Activated CD4-positive, alpha-beta T cell treated with anti-CD3 and anti-CD28 coated beads, Interleukin-2, amount 50 U/mL, for 48 hours (primary cell): ENCODE measurements at regions not wholly inside any gene's neighbourhood (a gene's known extent, or its start where the extent isn't known, plus 50 kb on each side); places are given as distances from the start of the nearest gene placed in this dataset.
"Not testable (repeated sequence)": the region's sequence is repeated elsewhere in the genome, so short reads cannot be mapped to it uniquely, and the experiment has no call there.

ENCODE experiments used
- DNase-seq, 2 experiments: peaks; one replicate each; pipeline ENCODE4 v3.0.0-alpha.2; 2020

DNA sequence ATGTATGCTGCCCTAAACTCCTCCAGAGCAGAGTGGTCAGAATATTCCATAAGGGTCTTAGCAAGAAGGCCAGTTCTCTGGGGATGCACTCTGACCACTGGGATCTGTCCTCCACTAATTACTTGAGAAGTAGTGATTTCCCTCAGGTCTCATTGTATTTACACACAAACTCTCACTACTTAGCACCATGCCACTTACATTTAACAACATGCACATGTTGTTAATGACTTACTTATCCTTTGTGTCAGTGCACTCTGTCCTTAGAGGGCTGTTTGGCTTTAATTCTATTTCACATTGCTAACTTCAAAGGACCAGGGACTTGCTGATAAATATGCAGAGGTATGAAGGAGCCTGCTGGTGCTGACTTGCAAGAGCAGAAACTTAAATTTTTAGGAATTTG is 1415.5 kb upstream of the ACVR2A start:
- no peak for DNase-seq

GRCh38 chr2:146417942-146418341 is 1426.9 kb upstream of the ACVR2A start:
- no peak for DNase-seq

DNA sequence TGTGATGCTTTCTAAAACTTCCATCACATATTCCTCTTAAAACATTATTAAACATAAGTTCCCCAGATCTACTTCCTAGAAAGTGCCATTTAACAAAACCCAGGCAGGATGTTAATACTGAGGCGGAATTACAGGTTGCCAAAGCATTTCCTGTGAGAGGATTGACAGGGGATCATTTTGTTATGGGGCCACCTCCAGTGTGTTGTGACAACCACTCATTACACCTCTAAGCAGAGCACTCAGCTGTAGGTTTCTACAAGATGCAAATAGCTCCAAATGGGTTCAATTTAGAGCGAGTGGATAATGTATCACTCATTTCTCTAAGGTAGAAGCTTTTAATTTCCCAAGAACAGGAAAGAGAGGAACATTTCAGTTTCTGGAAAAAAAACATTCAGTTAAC is 1429.5 kb upstream of the ACVR2A start:
- DNase-seq: no peak

DNA sequence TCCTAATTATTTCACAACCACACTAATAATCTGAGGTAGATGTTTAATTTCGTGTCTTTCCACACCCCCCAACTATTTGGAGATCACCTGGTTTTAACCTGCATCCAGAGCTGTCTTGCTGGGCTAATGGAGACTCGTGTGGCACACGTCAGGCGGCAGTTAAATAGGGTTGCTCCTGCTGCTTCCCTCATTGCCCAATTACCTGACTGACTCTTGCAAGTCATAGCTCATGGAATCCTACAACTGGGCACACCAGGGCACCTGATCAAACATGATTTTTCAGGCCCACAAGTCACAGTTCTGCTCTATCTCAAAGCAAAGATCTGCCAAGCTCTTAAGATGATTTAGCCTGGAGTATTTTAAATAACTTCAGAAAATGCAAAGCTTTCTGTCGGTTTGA is 1430.4 kb upstream of the ACVR2A start:
- no peak for DNase-seq

- DNase-seq: no peak
These were observed 1431.7 kb upstream of the ACVR2A start for GRCh38 chr2:146413086-146413610.

GRCh38 chr2:146412625-146413024 is 1432.2 kb upstream of the ACVR2A start:
- no peak for DNase-seq

DNA sequence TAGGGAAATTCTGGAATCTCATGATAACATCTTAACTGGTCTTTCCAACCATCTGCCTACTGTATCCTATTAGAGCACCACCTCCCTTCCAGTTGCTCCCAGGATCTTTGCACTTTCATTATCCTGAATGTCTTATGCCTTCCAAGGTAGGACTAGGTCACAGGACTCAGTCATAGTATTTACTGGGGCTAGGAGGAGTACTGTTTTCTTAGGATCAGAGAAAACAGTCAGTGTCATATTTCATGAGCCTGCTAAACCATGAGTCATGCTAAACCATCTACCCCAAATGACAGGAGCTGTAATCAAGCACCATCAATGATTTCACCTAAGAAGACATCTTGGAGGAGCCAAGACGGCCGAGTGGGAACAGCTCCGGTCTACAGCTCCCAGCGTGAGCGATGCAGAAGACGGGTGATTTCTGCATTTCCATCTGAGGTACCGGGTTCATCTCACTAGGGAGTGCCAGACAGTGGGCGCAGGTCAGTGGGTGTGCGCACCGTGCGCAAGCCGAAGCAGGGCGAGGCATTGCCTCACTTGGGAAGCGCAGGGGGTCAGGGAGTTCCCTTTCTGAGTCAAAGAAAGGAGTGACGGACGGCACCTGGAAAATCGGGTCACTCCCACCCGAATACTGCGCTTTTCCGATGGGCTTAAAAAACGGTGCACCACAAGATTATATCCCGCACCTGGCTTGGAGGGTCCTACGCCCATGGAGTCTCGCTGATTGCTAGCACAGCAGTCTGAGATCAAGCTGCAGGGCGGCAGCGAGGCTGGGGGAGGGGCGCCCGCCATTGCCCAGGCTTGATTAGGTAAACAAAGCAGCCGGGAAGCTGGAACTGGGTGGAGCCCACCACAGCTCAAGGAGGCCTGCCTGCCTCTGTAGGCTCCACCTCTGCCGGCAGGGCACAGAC is 1439.2 kb upstream of the ACVR2A start:
- DNase-seq: not testable (repeated sequence)

DNA sequence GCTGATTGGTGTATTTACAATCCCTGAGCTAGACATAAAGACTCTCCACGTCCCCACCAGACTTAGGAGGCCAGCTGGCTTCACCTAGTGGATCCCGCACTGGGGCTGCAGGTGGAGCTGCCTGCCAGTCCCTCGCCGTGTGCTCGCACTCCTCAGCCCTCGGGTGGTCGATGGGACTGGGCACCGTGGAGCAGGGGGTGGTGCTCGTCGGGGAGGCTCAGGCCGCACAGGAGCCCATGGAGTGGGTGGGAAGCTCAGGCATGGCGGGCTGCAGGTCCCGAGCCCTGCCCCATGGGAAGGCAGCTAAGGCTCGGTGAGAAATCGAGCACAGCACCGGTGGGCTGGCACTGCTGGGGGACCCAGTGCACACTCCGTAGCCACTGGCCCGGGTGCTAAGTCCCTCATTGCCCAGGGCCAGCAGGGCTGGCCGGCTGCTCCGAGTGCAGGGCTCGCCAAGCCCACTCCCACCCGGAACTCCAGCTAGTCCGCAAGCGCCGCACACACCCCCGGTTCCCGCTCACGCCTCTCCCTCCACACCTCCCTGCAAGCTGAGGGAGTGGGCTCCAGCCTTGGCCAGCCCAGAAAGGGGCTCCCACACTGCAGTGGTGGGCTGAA is 1441.2 kb upstream of the ACVR2A start:
- DNase-seq: not testable (repeated sequence)

- DNase-seq: no peak
These were observed 1452.2 kb upstream of the ACVR2A start for GRCh38 chr2:146392631-146393030.

GRCh38 chr2:146392186-146392585 is 1452.6 kb upstream of the ACVR2A start:
- no peak for DNase-seq

DNA sequence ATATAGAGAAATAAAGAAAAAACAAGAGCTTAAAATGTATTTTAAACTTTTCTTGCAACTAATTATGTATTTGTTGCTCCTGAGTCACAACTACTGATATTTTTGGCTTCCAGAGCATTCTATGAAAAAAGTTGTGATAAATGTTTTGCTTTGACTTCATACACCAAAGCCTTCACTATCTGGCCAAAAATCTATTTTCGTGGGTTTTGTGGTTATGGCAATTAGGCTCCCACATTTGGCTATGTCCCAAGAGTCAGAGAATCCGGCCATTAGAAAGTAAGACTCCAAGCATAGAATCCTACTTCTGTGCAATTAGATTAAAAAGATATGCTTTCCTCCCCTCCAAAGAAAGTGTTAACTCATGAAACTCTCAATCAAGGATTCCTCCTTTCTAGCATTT is 1456.1 kb upstream of the ACVR2A start:
- no peak for DNase-seq

DNA sequence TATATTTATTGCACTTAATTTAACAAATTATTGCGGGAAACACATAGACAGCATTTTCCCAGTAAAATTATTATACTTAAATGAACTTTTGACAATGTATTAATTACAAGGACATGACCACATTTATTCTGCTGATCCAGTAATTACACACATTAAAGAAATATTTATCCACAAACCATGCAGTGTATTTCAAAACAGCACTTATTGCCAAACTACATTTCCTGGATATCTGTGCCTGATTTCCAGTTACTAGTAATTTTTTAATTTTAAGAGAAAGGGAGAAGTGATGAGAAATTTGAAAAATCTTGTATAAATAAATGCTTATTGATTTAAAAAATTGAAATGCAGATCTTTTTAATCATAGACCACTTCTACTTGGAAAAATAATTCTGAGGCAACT is 1458.7 kb upstream of the ACVR2A start:
- no peak for DNase-seq

DNA sequence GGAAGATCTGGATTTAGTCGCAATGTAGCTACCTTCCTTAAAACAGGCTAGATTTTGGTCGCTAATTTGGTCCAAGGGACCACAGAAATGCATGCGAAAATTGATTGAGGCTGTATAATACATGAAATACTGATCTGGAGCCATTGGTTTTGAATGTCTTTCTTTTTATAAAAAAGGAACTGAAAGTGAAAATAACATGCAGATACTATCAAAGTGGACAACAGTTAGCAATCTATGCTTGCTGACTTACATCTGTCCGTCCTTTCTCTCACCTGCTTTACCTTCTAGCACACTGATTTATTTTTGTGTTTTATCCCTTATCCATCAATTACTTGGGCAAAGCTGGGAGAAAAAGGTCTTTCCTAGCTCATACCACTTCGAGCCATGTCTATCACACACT is 1459.8 kb upstream of the ACVR2A start:
- no peak for DNase-seq

DNA sequence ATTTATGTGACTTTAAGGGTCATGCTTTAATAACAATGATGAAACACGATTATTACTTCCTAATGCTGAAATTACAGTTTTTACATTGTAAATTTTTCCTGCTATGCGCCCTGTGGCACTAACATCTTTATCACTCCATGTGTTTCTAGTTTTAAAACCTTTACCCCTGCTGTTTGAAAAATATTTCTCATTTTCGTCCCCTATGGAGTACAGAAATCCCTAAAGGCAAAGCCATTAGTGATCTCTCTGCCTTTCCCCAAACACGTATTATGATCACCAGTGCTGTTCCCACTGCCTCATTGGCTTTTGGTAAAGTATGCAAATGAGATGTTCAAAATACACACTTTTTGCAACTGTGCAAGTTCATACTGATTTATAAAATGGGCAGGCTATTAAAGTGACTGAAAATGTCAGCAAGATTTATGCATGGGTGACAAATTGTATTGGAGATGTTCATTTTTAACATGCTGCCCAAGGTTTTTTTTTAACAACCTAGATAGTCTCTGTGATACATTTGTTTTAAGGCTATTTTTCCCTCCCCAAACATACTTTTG is 1468.2 kb upstream of the ACVR2A start:
- DNase-seq: no peak

GRCh38 chr2:146374505-146374904 is 1470.3 kb upstream of the ACVR2A start:
- no peak for DNase-seq

- not testable (repeated sequence) for DNase-seq
These were observed 1473.5 kb upstream of the ACVR2A start for GRCh38 chr2:146371364-146371763.

- DNase-seq: no peak
These were observed 1474.0 kb upstream of the ACVR2A start for GRCh38 chr2:146370826-146371225.

DNA sequence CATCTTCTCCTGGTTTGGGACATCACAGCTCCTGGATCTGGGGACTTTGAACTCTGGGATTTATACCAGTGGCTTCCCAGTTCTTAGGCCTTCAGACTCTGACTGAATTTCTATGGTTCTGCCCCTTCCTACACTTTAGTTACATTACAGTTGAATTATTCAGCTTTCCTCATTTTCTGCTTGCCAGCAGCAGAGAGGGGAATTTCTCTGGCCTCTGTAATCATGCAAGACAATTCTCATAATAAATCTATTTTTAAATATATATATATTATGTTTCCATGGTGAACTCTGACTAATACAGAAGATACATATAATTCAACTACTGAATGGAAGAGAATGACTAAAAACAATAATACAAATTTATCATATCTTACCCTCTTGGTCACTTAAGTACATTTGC is 1478.6 kb upstream of the ACVR2A start:
- no peak for DNase-seq

GRCh38 chr2:146365041-146365440 is 1479.8 kb upstream of the ACVR2A start:
- no peak for DNase-seq

- no peak for DNase-seq
These were observed 1481.1 kb upstream of the ACVR2A start for GRCh38 chr2:146363731-146364130.

DNA sequence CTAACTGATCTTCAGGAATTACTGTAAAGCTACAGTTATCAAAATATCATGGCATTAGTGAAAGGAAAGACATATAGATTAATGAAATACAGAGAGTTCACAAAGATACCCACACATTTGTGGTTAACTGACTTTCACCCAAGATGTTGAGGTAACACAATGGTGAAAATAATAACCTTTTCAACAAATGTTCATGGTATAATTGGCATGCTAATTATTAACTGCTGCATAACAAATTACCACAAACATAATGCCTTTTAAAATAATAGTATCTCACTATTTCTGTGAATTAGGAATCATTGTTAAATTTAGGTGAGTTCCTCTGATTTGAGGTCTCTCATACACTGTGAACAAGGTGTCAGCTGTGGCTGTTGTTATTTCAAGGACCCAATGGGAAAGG is 1493.1 kb upstream of the ACVR2A start:
- DNase-seq: no peak

GRCh38 chr2:146349334-146349733 is 1495.5 kb upstream of the ACVR2A start:
- no peak for DNase-seq

- no peak for DNase-seq
These were observed 1519.9 kb upstream of the ACVR2A start for GRCh38 chr2:146324951-146325350.

- no peak for DNase-seq
These were observed 1521.3 kb upstream of the ACVR2A start for GRCh38 chr2:146323564-146323963.
